ENCODE measurements at regions not wholly inside any gene's neighbourhood (a gene's known extent, or its start where the extent isn't known, plus 50 kb on each side); places are given as distances from the start of the nearest gene placed in this dataset.

DNA sequence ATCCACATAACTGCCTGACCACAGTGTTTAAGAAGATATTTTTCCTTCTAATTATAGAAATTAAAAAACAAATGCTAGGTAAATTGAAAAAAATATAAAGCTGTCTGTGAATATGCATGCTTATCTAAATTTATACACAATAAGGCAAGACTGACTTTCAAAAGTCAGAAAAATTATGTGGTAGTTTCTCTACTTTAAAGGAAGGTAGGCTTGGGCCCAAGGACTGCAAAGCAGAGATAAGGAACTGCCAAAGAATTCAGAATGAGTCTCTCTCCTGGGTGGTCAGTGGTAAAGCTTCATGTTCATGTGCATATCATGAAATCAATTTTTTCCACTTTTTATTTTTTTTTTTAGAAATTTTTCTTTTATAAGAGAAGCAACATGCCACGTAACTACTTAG is 998.6 kb downstream of the REEP3 start:
- intact Hi-C loops (cut with micrococcal nuclease; ENCODE audit: unreplicated experiment): no loop called here
- no peak for TF ChIP-seq EZH2 (IDR thresholded peaks at IDR 0.05; ENCODE audit: borderline replicate concordance, low read depth, low read length, poor library complexity, severe bottlenecking)
- no peak for TF ChIP-seq CTCF (conservative IDR thresholded peaks at IDR 0.05; ENCODE audit: low read depth, low read length)
- Histone ChIP-seq H3K4me1 (ENCODE audit: insufficient read depth, low read length, poor library complexity, severe bottlenecking) (no peaks in the 10 kb centered on the region), H3K4me3 (ENCODE audit: low read depth, low read length, poor library complexity, severe bottlenecking) (no peak overlapping the region), H3K27me3 (replicated peaks; ENCODE audit: insufficient read depth, low read depth, low read length, poor library complexity) (peaks cover 3% of the 10 kb centered on the region), H3K27ac (ENCODE audit: low read depth, low read length, poor library complexity, severe bottlenecking) (no peak overlapping the region), H3K9me3 (ENCODE audit: low read depth, low read length, poor library complexity, severe bottlenecking) (no peaks in the 10 kb centered on the region), H3K36me3 (ENCODE audit: insufficient read depth, low read length, poor library complexity, severe bottlenecking) (no peaks in the 10 kb centered on the region)
- no TSS peak for BruUV-seq (replicated peaks)
- no peak for DNase-seq (ENCODE audit: low spot score)
- ChIA-PET POLR2A (ENCODE audit: low non-redundant PET) (no interaction called here), CTCF (no interaction called here)

DNA sequence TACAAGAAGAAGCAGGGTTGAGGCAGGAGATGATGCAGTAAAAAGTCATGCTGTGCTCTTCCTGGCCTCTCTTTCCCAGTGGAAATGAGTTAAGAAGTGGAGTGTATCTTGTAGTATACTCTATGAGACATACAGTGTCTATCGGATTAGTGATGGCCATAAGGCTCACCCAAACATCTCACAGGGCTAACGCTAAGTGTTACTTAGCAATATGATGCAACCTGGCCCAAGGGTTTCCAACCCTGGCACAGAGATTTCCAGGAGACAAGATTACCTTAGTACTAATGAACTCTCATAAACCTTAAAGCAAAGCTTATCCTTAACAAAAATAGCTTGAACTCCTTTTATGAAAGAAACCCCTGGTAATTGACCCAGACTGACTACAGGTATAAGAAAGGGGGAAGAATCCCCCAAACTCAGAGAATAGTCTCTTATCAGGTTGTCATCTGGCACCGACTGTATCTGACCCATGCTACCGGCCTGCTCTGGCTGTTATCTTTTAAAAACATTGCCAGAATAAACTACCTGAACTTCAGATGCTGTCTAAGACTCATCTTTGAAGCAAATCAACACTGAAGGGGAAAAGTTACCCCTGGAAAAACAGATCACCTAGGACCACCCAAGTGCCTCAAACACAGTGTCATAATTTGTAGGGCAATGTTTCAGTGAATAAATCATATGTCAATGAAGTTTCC is 1002.0 kb downstream of the REEP3 start:
- Histone ChIP-seq H3K27me3 (replicated peaks; ENCODE audit: insufficient read depth, low read depth, low read length, poor library complexity) (peaks cover 3% of the 10 kb centered on the region), H3K9me3 (ENCODE audit: low read depth, low read length, poor library complexity, severe bottlenecking) (no peaks in the 10 kb centered on the region), H3K27ac (ENCODE audit: low read depth, low read length, poor library complexity, severe bottlenecking) (no peak overlapping the region), H3K4me3 (ENCODE audit: low read depth, low read length, poor library complexity, severe bottlenecking) (no peak overlapping the region), H3K36me3 (ENCODE audit: insufficient read depth, low read length, poor library complexity, severe bottlenecking) (no peaks in the 10 kb centered on the region), H3K4me1 (ENCODE audit: insufficient read depth, low read length, poor library complexity, severe bottlenecking) (no peaks in the 10 kb centered on the region)
- intact Hi-C loops (cut with micrococcal nuclease; ENCODE audit: unreplicated experiment): no loop called here
- no TSS peak for BruUV-seq (replicated peaks)
- CTCF ChIA-PET: no interaction called here
- TF ChIP-seq EZH2 (IDR thresholded peaks at IDR 0.05; ENCODE audit: borderline replicate concordance, low read depth, low read length, poor library complexity, severe bottlenecking): no peak
- no peak for TF ChIP-seq CTCF (conservative IDR thresholded peaks at IDR 0.05; ENCODE audit: low read depth, low read length)
- DNase-seq (ENCODE audit: low spot score): no peak
- POLR2A ChIA-PET (ENCODE audit: low non-redundant PET): no interaction called here

GRCh38 chr10:64528294-64529002 is 1007.2 kb downstream of the REEP3 start:
- Histone ChIP-seq H3K27ac (ENCODE audit: low read depth, low read length, poor library complexity, severe bottlenecking) (no peak overlapping the region), H3K4me1 (ENCODE audit: insufficient read depth, low read length, poor library complexity, severe bottlenecking) (no peaks in the 10 kb centered on the region), H3K27me3 (replicated peaks; ENCODE audit: insufficient read depth, low read depth, low read length, poor library complexity) (no peaks in the 10 kb centered on the region), H3K4me3 (ENCODE audit: low read depth, low read length, poor library complexity, severe bottlenecking) (no peak overlapping the region), H3K9me3 (ENCODE audit: low read depth, low read length, poor library complexity, severe bottlenecking) (no peaks in the 10 kb centered on the region), H3K36me3 (ENCODE audit: insufficient read depth, low read length, poor library complexity, severe bottlenecking) (no peaks in the 10 kb centered on the region)
- ChIA-PET POLR2A (ENCODE audit: low non-redundant PET) (interaction anchor here (0.7 kb wide), 1 partner anchor 1523 kb away, joined by 4 read pairs; no protein-coding TSS in a partner anchor), CTCF (no interaction called here)
- intact Hi-C loops (cut with micrococcal nuclease; ENCODE audit: unreplicated experiment): no loop called here
- DNase-seq (ENCODE audit: low spot score): no peak
- TF ChIP-seq EZH2 (IDR thresholded peaks at IDR 0.05; ENCODE audit: borderline replicate concordance, low read depth, low read length, poor library complexity, severe bottlenecking) (no peak), CTCF (conservative IDR thresholded peaks at IDR 0.05; ENCODE audit: low read depth, low read length) (no peak)
- no TSS peak for BruUV-seq (replicated peaks)

All from A673 (cell line).